NCI-H446 treated with DMSO at 0.1 percent for 48 hours (cell line): ENCODE measurements at regions not wholly inside any gene's neighbourhood (a gene's known extent, or its start where the extent isn't known, plus 50 kb on each side); places are given as distances from the start of the nearest gene placed in this dataset.
"Not testable (repeated sequence)": the region's sequence is repeated elsewhere in the genome, so short reads cannot be mapped to it uniquely, and the experiment has no call there.

ENCODE experiments used
- DNase-seq: peaks from one replicate; lab custom pipeline; 2025; lab: John Stamatoyannopoulos, UW

GRCh38 chr5:126009566-126009965, 413.6 kb upstream of the GRAMD2B start:
- no peak for DNase-seq

GRCh38 chr5:126011526-126011925, 411.7 kb upstream of the GRAMD2B start:
- not testable (repeated sequence) for DNase-seq

- DNase-seq = no peak
These were observed 408.5 kb upstream of the GRAMD2B start for GRCh38 chr5:126014676-126015075.

GRCh38 chr5:126015235-126016181, 407.7 kb upstream of the GRAMD2B start:
- peak; percentile 54 for DNase-seq

GRCh38 chr5:126016256-126016655, 407.0 kb upstream of the GRAMD2B start:
- peak; percentile 54 for DNase-seq

- DNase-seq = no peak
These were observed 406.1 kb upstream of the GRAMD2B start for GRCh38 chr5:126017096-126017495.

GRCh38 chr5:126020770-126021169, 402.4 kb upstream of the GRAMD2B start:
- DNase-seq = no peak

- DNase-seq = no peak
These were observed 399.2 kb upstream of the GRAMD2B start for GRCh38 chr5:126023994-126024441.

GRCh38 chr5:126027149-126027548, 396.1 kb upstream of the GRAMD2B start:
- DNase-seq = no peak

- DNase-seq = no peak
These were observed 395.6 kb upstream of the GRAMD2B start for GRCh38 chr5:126027652-126028051.

GRCh38 chr5:126028336-126028735, 394.9 kb upstream of the GRAMD2B start:
- DNase-seq = no peak

- not testable (repeated sequence) for DNase-seq
These were observed 393.9 kb upstream of the GRAMD2B start for GRCh38 chr5:126029282-126029681.

- DNase-seq = peak; percentile 37
These were observed 392.5 kb upstream of the GRAMD2B start for GRCh38 chr5:126030698-126031097.

GRCh38 chr5:126031989-126032716, 391.1 kb upstream of the GRAMD2B start:
- peak; percentile 38 for DNase-seq

- no peak for DNase-seq
These were observed 379.5 kb upstream of the GRAMD2B start for GRCh38 chr5:126043688-126044087.

- no peak for DNase-seq
These were observed 379.0 kb upstream of the GRAMD2B start for GRCh38 chr5:126044111-126044668.

- DNase-seq = no peak
These were observed 378.2 kb upstream of the GRAMD2B start for GRCh38 chr5:126044931-126045565.

- DNase-seq = no peak
These were observed 376.9 kb upstream of the GRAMD2B start for GRCh38 chr5:126046318-126046717.

GRCh38 chr5:126046846-126047571, 376.2 kb upstream of the GRAMD2B start:
- no peak for DNase-seq

GRCh38 chr5:126052120-126052519, 371.1 kb upstream of the GRAMD2B start:
- no peak for DNase-seq

- DNase-seq = no peak
These were observed 370.4 kb upstream of the GRAMD2B start for GRCh38 chr5:126052791-126053190.
